GM12874 (cell line): ENCODE measurements at regions not wholly inside any gene's neighbourhood (a gene's known extent, or its start where the extent isn't known, plus 50 kb on each side); places are given as distances from the start of the nearest gene placed in this dataset.

Experiments
- CTCF ChIP-seq: IDR thresholded peaks from 2 replicates; pipeline ENCODE4 v1.5.1; 2011; ENCODE audit warnings: low read depth, mild to moderate bottlenecking, control low read depth, low read length, moderate library complexity; ENCODE audit not compliant: insufficient read depth

- TF ChIP-seq CTCF, result no peak
Measured at GRCh38 chr13:85137516-85137915, 661.7 kb downstream of the SLITRK6 start.

- TF ChIP-seq CTCF, result no peak
Measured at GRCh38 chr13:85132986-85133385, 666.2 kb downstream of the SLITRK6 start.

- no peak for TF ChIP-seq CTCF
Measured at GRCh38 chr13:85108356-85108755, 690.9 kb downstream of the SLITRK6 start.

- TF ChIP-seq CTCF, result no peak
Measured at GRCh38 chr13:85099245-85099644, 700.0 kb downstream of the SLITRK6 start.

GRCh38 chr13:85095418-85096272 lies 703.6 kb downstream of the SLITRK6 start:
- TF ChIP-seq CTCF, result no peak

GRCh38 chr13:85093808-85094207 lies 705.4 kb downstream of the SLITRK6 start:
- TF ChIP-seq CTCF, result no peak

GRCh38 chr13:85091631-85092234 lies 707.5 kb downstream of the SLITRK6 start:
- TF ChIP-seq CTCF, result no peak
